ENCODE measurements at regions not wholly inside any gene's neighbourhood (a gene's known extent, or its start where the extent isn't known, plus 50 kb on each side); places are given as distances from the start of the nearest gene placed in this dataset.
"Not testable (repeated sequence)": the region's sequence is repeated elsewhere in the genome, so short reads cannot be mapped to it uniquely, and the experiment has no call there.

DNA sequence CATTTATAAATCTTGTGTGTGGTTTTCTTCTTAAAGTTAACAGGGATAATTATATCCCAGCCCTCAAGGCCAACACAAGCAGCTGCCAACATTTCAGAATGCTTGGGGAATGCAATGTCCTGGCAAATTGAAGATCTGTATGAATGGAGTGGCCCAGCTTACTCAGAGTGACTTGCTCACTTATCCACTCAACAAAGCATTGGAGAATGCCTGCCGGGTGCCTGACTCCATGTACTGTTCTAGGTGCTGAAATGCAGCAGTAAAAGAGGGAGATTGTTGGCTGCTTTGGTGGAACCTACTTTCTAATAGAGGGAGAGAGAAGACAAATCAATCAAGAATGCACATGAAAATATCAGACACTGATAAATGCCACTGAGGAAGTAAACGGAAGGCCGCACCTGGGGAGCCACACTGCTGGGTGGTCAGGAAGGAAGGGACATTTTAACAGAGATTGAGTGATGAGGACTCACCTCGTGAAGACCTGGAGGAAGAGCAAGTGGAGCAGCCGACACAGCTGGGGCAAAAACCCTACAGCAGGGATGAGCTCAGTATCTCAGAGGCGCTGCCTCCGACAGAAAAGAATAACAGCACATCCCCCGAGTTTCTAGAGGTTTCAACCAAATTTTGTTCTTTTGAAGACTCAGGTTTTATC is 61.2 kb upstream of the VASH1 start:
- no peak for DNase-seq (ENCODE audit: low spot score)

- no peak for DNase-seq (ENCODE audit: low spot score)
These were observed 59.8 kb upstream of the VASH1 start for GRCh38 chr14:76701436-76701835.

DNA sequence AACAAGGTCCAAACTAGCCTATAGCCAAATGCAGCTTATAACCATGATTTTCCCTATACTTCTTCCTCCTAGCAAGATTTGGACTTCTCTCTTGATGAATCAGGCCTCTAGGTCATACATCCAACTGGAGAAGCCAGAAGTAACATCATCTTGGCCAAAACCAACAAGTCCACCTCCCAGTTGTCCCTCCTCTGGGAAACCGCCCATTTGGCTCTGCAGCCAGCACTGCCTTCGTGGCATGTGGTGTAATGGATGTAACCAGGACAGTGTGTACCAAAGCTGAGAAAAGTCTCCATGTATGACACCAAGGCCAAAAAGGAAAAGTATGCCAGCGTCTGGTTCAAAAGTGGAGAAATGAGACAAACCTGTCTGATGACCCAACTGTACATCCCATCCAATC is 59.3 kb upstream of the VASH1 start:
- DNase-seq (ENCODE audit: low spot score): no peak

DNA sequence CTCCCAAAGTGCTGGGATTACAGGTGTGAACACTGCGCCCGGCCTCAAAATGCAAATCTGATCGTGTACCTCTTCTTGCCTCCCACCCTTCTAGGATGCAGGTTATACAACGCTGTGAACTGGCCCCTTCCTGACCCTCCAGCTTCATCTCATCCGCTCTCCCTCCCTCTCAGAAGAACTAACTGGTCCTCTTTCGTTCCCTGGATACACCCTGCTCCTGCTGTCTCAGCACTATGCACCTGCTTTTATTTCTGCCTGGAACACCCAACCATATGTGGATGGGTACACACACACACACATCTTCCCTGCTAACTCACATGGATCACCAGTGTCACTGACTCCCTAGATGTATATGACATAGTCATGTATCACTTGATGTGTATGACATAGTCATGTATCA is 56.1 kb upstream of the VASH1 start:
- no peak for DNase-seq (ENCODE audit: low spot score)

- not testable (repeated sequence) for DNase-seq (ENCODE audit: low spot score)
These were observed 55.1 kb upstream of the VASH1 start for GRCh38 chr14:76706207-76706606.

DNA sequence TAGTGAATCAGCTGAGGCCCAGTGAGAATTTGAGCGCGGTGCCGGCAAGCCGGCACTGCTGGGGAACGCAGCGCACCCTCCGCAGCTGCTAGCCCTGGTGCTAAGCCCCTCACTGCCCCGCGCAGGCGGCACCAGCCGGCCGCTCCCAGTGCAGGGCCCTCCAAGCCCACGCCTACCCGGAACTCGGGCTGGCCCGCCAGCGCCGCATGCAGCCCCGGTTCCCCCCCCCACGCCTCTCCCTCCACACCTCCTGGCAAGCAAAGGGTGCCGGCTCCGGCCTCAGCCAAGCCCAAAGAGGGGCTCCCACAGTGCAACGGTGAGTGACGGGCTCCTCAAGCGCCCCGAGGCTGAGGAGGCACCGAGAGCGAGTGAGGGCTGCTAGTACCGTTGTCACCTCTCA is 54.5 kb upstream of the VASH1 start:
- no peak for DNase-seq (ENCODE audit: low spot score)

DNA sequence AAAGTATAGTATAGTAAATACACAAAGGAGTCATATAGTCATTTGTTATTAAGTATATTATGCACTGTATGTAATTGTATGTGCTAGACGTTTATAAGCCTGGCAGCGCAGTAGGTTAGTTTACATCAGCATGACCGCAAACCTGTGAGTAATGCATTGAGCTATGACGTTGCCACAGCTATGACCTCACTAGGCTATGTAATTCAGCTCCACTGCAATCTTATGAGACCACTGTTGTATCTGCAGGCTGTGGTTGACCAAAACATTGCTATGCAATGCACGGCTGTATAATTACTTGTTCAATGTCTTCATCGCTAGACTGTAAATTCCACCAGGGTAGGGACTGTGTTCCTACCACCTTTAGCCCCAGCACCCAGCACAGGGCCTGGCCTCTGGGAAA is 53.2 kb upstream of the VASH1 start:
- DNase-seq (ENCODE audit: low spot score): no peak

DNA sequence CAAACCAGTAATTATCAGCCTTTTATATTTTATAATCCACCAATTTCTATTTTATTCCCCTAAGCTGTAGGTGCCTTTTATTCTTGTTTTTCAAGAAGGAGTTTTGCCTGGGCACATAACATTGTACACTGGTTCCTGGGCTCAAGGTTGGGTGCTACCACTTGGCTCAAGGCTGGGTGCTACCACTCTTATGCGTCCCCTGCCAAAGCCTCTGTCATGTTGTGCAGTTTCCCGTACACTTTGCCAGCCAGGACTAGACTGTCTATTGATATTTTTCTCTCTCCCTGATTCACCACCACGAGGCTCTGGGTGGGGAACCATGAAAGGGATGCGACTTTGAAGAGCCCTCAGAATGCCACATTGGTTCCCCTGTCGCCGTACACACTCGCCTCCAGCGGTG is 52.5 kb upstream of the VASH1 start:
- DNase-seq (ENCODE audit: low spot score): no peak

DNA sequence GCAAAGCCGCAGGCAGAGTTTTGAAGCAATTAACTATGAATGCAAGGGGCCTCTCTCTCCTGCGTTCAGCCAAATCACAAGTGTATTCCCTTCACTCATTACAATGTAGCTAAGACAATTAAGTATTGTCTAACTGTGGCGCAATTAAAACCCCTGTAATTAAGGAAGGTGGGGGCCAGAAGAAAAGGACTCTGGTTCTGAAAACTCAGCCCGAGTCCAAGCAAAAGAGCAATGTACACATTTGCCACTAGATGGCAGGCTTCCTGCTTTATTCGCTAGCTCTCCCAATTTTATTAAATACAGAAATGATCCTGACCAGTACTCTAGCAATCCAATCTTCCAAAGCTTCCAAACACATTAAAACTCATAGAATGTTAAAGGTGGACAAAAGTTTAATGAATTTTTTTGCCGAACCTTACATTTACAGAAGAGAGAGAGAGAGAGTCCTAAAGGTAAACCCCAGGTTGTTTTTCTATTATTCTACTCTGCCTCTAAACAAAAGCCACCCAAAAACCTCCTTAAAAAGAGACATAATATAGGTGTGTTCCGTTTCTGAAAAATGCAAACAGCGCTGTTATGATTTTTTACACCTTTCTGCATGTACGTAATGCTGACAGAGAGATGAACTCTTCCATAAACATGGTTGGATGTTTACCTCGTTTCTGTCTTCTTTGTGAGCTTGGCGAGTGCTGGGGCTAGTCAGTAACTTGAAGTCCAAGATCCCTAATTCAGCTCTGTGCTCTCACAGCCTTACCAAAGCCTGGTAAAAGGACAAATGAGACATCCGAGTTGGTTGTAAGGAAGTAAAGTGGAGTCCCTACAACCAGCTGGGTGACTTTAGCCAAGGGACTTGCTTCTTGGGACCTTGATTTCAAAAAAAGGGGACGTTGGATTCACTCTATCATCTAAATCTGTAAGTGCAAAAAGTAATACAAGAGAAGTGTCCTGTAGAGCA is 50.9 kb upstream of the VASH1 start:
- DNase-seq (ENCODE audit: low spot score): peak; percentile 44

Measured in germinal center (tissue), 1 donor.